GM21825 (cell line): ENCODE measurements at regions not wholly inside any gene's neighbourhood (a gene's known extent, or its start where the extent isn't known, plus 50 kb on each side); places are given as distances from the start of the nearest gene placed in this dataset.

ENCODE experiments used
- ATAC-seq: cut with Tn5 transposase; IDR thresholded peaks from one replicate; pipeline ENCODE4 v1.9.1; 2021; ENCODE audit warnings: mild to moderate bottlenecking, moderate library complexity; ENCODE audit not compliant: unreplicated experiment

DNA sequence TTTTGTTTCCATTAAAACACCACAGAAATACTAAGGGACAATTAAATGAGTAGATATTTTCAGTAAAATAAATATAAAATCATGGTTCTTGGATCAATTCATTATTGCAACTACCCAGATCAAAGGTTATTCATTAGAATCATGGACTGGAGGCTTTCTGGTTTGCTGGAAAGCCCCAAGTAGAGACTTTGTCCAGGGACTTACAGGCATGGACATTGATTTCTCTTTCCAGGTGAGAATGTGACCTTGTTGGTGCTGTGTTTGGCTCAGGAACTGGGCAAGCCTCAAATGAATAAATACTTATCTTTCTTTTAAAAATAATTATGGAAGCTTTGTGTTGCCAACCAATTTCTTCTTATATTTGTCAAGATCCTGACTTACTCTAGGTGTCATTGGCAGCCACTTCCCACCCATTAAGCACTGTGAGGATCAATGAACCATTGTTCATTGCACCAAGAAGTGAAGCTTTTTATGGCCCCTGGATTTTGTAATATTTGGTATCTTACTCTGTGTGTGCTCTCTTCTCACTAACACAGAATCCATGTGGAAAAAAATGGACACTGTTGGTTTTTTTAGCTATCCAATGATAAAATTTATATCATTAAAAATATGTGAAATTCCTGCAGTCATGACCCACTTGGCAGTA lies 205.8 kb upstream of the NRXN1 start:
- ATAC-seq, result no peak

DNA sequence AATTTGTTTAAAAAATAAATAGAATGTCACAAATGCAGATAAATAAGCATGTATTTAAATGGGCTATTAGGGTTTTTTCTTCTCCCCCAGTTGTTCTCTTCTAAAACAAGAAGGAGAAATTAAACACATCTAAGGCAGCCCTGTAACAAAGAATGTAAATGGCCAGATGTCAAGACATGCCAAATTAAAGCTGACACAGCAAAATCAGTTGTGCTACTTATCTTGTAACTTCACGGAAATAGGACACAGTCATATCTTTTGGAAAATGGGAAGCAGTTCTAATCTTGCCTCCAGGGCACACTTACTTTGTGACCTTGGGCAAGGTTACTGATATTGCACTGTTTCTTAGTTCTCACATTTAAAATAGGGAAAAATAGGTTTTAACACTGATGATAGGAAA lies 200.1 kb upstream of the NRXN1 start:
- ATAC-seq, result no peak

DNA sequence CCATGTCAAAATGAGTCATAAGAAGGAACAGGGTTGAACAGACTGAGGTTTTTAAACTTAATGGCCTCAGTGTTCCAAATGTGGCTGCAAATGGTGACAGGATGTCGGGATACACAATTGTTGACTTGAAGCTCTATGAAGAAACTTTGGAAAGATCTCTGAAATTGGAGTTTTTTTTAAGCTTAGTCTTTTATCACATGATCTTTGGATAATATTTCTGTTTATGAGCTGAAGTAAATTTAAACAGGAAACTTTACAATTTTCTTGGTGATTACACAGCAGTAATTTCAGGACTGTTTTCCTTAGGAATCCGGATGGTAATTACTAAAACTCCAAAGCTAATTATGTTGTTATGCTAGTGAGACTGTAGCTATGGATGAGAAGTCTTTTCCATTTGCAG lies 199.1 kb upstream of the NRXN1 start:
- no peak for ATAC-seq

DNA sequence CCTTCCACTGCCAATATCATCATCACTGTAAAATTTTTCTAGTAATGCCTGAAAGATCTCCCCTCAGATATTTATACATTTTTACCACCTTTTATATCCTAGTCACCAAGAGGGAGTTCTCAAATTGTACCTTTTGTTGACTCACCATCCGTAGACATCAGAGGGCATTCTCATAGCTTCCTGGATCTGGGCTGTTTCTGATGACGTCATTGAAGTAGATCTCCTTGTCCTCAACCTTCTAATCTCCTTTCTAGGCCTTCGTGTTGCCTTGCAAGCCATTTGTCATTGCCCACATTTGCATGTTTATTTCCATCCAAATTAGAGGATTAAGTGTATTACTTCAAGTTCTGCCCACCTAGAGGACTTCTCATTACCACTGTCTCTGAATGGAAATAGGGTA lies 193.4 kb upstream of the NRXN1 start:
- no peak for ATAC-seq

DNA sequence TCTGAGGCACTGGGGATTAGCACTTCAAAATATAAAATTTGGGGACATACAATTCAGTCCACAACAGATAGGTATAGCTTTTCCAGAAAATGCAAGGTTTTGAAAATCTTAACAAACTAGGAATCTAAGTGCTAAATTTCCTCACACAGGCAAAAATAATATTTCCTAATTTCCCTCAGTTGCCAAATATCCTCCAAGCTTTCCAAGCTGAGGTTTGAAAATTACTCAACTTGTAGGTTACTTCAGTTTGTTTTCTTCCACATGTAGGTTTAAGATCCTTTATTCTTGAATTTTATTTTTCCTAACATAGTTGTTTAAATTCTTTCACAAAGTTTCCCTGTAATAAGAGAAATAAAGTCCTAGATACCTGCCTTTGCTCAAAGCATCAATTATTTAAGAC lies 192.9 kb upstream of the NRXN1 start:
- ATAC-seq, result no peak

DNA sequence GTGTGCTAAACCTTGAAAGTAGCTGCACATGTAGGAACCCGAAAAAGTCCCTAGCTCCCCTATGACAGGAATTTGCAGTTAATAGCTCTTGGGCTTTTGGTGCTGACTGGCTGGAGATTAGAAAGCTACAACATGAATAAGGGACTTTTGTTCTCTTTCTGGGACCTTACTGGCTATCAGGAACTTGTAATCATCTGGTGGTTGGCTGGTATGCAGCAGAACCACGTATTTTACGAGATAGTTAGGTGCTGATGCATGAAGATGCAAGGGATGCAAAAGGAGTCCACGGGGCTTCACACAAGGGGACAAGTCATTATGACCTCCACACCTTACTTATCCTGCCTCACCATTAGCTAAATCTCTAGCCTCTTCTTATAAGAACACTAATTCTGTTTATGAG lies 190.2 kb upstream of the NRXN1 start:
- no peak for ATAC-seq

DNA sequence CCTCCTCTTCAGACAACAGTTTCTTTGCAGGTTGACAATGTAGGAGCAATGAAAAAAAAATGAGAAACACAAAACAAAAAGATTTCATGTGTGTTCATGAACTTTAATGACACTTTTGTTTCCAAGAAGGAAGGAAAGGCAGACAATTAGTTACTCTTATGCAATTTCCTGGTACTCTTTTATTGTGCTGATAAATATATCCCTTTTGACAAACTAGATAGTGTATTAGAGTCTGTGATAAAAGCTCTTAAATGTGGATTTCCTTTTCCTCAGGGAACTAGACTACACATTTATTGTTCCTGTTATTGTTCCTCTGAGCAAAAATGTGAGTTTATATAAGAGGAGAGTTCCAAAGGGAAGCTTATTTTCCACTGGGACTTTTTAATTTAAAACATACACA lies 188.7 kb upstream of the NRXN1 start:
- ATAC-seq, result no peak

DNA sequence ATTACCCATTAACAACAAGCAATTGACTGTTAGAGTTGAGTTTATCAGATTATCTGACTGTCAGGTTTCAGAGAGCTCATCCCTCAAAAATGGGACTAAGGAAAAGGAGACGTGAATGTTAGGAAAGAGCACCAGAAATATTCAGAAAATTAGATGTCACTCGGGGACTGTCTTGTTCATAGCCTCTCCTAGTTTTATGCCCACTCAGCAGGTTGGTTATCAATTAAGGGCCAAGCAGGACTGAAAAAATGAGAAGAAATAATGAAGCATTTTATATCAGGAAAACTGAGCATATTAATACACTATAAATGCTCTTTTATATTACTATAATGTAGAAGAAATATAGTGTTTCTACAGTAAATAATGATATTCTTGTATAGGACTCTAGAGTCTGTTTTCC lies 188.1 kb upstream of the NRXN1 start:
- no peak for ATAC-seq

- ATAC-seq, result no peak
Measured at GRCh38 chr2:51219468-51219867, 187.5 kb upstream of the NRXN1 start.

DNA sequence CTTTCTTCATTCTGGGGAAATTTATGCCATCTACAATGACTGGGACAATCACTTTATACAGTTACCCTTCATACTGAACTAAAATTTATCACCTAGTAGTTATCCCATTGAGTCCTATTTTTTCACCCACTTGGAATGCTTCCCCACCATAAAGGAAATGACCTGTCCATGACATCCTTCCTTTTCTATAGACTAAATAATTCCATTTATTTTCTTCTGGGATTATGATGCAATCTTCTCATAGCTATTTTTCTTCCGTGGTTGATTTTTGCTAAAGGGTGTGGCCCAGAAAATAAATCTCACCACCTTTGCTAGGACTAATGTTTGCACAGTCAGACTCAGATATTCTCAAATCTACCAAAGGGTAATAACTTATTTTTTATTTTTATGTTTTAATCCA lies 186.1 kb upstream of the NRXN1 start:
- no peak for ATAC-seq

- ATAC-seq, result no peak
Measured at GRCh38 chr2:51213826-51214225, 181.9 kb upstream of the NRXN1 start.

- no peak for ATAC-seq
Measured at GRCh38 chr2:51212374-51212773, 180.4 kb upstream of the NRXN1 start.

- ATAC-seq, result no peak
Measured at GRCh38 chr2:51208521-51208920, 176.6 kb upstream of the NRXN1 start.

GRCh38 chr2:51201295-51201694 lies 169.4 kb upstream of the NRXN1 start:
- ATAC-seq, result no peak

DNA sequence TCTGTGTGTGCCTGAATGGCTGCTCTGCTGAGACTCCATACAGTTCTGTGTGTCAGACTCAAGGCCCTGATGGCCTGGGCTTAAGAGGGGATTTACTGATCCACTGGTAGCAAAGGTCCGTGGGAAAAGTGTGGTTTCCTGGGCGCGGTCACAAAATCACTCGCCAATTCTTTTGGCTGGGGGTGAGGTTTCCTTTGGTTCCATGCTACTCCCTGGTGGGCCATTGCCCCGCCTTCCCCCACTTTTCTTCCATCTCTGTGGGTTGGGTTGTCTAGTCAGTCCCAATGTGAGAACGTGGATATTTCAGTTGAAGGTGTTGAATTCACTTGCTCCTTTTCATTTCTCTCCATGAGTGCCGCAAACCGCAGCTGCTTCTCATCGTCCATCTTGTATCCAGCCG lies 162.7 kb upstream of the NRXN1 start:
- no peak for ATAC-seq

GRCh38 chr2:51170273-51170672 lies 138.3 kb upstream of the NRXN1 start:
- ATAC-seq, result no peak

- no peak for ATAC-seq
Measured at GRCh38 chr2:51165534-51166260, 133.8 kb upstream of the NRXN1 start.

- no peak for ATAC-seq
Measured at GRCh38 chr2:51158251-51158650, 126.3 kb upstream of the NRXN1 start.

GRCh38 chr2:51153236-51153635 lies 121.3 kb upstream of the NRXN1 start:
- ATAC-seq, result no peak

GRCh38 chr2:51151490-51152140 lies 119.7 kb upstream of the NRXN1 start:
- no peak for ATAC-seq

GRCh38 chr2:51149725-51150124 lies 117.8 kb upstream of the NRXN1 start:
- no peak for ATAC-seq

- no peak for ATAC-seq
Measured at GRCh38 chr2:51145761-51146160, 113.8 kb upstream of the NRXN1 start.
